ENCODE measurements at regions not wholly inside any gene's neighbourhood (a gene's known extent, or its start where the extent isn't known, plus 50 kb on each side); places are given as distances from the start of the nearest gene placed in this dataset.

GRCh38 chr9:91065231-91066041, 263.8 kb downstream of the SYK start:
- Mint-ChIP-seq H3K27ac (no peak overlapping the region), H3K9me3 (peaks cover 8% of the 10 kb centered on the region), H3K4me3 (no peak overlapping the region), H3K36me3 (ENCODE audit: low read depth) (no peaks in the 10 kb centered on the region), H3K4me1 (peaks cover 11% of the 10 kb centered on the region), H3K27me3 (ENCODE audit: low read depth) (peaks cover 5% of the 10 kb centered on the region)
- TF ChIP-seq CTCF (IDR thresholded peaks at IDR 0.05; ENCODE audit: unreplicated experiment in 3 of 3) = no peak

- no peak overlapping the region for H3K27ac Mint-ChIP-seq
These were observed 264.4 kb downstream of the SYK start for GRCh38 chr9:91066042-91066415.

DNA sequence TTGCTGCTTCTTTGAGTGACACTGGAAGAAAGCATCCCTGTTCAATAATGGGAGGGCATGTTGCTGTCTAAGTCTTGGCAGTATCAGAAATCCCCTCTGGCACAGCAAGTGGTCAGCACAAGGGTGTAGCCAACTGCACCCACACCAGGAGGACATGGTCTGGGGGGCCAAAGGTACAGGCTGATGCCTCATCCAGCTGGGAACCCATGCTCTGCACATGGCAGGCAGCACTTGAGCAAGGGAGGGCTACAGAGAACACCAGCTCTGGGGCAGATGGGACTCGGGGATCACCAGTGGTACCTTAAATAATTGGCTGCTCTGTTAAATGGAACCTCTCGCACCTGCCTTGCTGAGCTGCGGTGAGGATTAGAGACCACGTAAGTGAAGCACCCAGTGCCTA, 265.2 kb downstream of the SYK start:
- Mint-ChIP-seq H3K4me3 (no peak overlapping the region), H3K27ac (no peak overlapping the region), H3K9me3 (peaks cover 2% of the 10 kb centered on the region), H3K36me3 (ENCODE audit: low read depth) (no peaks in the 10 kb centered on the region), H3K27me3 (ENCODE audit: low read depth) (peaks cover 5% of the 10 kb centered on the region), H3K4me1 (no peaks in the 10 kb centered on the region)
- TF ChIP-seq CTCF (IDR thresholded peaks at IDR 0.05; ENCODE audit: unreplicated experiment in 3 of 3) = no peak

More at GRCh38 chr9:91066042-91066415, 264.4 kb downstream of the SYK start:
- H3K4me1 Mint-ChIP-seq = peaks cover 6% of the 10 kb centered on the region
- H3K36me3 Mint-ChIP-seq (ENCODE audit: low read depth) = no peaks in the 10 kb centered on the region
- H3K4me3 Mint-ChIP-seq = no peak overlapping the region
- TF ChIP-seq CTCF (IDR thresholded peaks at IDR 0.05; ENCODE audit: unreplicated experiment in 3 of 3) = no peak
- peaks cover 8% of the 10 kb centered on the region for H3K9me3 Mint-ChIP-seq
- H3K27me3 Mint-ChIP-seq (ENCODE audit: low read depth) = peaks cover 5% of the 10 kb centered on the region

DNA sequence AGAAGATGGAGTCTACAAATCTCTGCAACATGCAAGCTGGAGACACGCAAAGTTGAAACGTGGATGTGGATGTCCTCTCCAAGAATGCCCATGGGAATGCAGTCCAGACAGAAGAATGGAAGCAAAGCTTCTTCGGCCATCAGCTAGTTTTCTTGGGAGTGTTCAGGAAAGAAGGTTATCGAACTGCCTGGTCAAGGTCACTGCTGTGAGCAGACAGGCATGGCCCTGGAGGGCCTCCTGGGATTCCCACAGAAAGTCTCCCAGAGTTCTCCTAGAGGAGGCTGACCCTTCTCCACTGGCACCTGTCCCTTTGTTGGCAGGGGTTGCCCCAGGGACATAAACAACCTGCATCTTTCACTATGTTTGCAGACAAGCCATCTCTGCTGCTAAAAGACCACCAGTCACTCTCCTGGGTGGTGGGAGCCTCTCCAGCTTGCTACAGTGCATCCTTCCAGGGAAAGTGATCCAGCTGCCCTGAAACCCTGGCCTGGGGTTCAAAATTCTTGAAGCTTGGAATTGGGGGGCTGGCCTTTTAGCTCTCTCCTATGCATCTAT, 265.8 kb downstream of the SYK start:
- Mint-ChIP-seq H3K36me3 (ENCODE audit: low read depth) (no peaks in the 10 kb centered on the region), H3K4me3 (no peak overlapping the region), H3K4me1 (no peaks in the 10 kb centered on the region), H3K27me3 (ENCODE audit: low read depth) (peaks cover 5% of the 10 kb centered on the region), H3K9me3 (peaks cover 2% of the 10 kb centered on the region), H3K27ac (no peak overlapping the region)
- TF ChIP-seq CTCF (IDR thresholded peaks at IDR 0.05; ENCODE audit: unreplicated experiment in 3 of 3) = no peak

DNA sequence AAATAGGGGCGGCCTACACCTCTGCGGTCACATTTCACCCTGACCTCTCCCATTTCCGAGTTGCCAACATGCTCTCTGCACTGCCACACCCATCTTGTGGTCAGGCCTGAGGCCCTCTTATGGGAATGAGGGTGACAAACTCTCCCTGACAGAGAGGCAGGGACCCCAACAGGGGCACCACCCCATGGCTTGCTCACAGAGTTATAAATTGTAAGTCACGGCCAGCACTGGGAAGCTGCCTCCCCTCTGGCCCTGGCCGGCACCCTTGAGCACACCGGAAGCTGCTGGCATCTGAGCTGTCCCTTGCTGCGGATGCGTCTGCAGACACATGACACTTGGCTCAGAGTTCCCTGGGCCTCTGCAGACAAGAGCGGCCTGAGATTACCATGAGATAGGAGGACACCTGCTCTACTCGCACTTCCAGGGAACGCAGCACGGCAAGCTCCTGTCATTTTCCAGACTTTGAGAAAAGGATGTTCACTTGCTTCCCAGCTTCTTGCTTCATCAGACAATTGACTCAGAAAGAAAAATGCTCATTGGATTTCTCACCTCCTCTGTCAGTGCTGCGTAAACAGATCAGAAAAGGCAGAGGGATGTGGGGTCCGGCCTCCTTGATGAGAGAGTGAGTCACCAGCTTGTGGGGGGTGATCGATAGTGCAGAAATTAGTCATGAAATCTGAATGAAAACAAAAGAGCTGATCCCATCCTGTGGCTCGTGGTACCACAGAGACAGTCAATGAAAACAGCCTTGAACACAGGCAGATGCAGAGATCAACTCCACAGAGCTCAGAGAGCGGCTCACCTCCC, 269.8 kb downstream of the SYK start:
- H3K36me3 Mint-ChIP-seq (ENCODE audit: low read depth) = no peaks in the 10 kb centered on the region
- H3K4me3 Mint-ChIP-seq = no peak overlapping the region
- no peaks in the 10 kb centered on the region for H3K4me1 Mint-ChIP-seq
- H3K27ac Mint-ChIP-seq = no peak overlapping the region
- H3K9me3 Mint-ChIP-seq = peaks cover 2% of the 10 kb centered on the region
- TF ChIP-seq CTCF (IDR thresholded peaks at IDR 0.05; ENCODE audit: unreplicated experiment in 3 of 3) = no peak
- H3K27me3 Mint-ChIP-seq (ENCODE audit: low read depth) = peaks cover 3% of the 10 kb centered on the region

Data from nephron (organoid).